SU-DHL-6 (cell line): ENCODE measurements at regions not wholly inside any gene's neighbourhood (a gene's known extent, or its start where the extent isn't known, plus 50 kb on each side); places are given as distances from the start of the nearest gene placed in this dataset.

Experiments used
- EZH2phosphoT487 ChIP-seq: fragments of 200-600 bp; sonication (generic), shearing (Covaris generic); conservative IDR thresholded peaks from 2 replicates; pipeline ENCODE4 v1.6.1; 2018; ENCODE audit warnings: mild to moderate bottlenecking, antibody characterized with exemption, low read length, moderate library complexity, mixed read lengths
- TF ChIP-seq, protein P1 (sequence below): fragments of 200-600 bp; sonication (generic); IDR thresholded peaks from one replicate; pipeline ENCODE4 v1.5.1; 2017; ENCODE audit warnings: antibody characterized with exemption, mild to moderate bottlenecking, low read length, moderate library complexity; ENCODE audit not compliant: insufficient read depth, poor library complexity, severe bottlenecking

DNA sequence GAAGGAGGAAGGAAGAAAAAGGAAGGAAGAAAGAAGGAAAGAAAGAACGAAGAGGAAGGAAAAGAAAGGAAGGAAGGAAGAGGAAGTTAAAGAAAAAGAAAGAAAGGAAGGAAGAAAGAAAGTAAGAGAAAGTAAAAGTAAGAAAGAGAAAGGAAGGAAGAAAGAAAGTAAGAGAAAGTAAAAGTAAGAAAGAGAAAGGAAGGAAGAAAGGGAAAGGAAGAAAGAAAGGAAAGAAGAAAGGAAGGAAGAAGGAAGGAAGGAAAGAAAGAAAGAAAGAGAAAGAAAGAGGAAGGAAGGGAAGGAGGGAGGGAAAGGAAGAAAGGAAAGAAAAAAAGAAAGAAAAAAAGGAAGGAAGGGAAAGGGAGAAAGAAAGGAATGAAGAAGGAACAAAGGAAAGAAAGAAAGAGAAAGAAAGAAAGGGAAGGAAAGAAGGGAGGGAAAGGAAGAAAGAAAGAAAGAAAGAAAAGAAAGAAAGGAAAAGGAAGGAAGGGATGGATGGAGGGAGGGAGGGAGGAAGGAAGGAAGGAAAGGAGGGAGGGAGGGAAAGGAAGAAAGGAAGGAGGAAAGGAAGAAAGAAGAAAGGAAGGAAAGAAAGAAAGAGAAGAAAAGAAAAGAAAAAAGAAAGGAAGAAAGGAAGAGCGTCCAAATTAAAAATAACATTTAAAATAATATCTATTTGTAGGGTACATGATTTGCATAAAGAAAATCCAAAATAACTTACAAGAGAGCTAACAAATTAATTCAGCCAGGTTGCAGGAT, 827.9 kb downstream of the TSN start:
- TF ChIP-seq, protein P1, sequence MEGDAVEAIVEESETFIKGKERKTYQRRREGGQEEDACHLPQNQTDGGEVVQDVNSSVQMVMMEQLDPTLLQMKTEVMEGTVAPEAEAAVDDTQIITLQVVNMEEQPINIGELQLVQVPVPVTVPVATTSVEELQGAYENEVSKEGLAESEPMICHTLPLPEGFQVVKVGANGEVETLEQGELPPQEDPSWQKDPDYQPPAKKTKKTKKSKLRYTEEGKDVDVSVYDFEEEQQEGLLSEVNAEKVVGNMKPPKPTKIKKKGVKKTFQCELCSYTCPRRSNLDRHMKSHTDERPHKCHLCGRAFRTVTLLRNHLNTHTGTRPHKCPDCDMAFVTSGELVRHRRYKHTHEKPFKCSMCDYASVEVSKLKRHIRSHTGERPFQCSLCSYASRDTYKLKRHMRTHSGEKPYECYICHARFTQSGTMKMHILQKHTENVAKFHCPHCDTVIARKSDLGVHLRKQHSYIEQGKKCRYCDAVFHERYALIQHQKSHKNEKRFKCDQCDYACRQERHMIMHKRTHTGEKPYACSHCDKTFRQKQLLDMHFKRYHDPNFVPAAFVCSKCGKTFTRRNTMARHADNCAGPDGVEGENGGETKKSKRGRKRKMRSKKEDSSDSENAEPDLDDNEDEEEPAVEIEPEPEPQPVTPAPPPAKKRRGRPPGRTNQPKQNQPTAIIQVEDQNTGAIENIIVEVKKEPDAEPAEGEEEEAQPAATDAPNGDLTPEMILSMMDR = no peak
- no peak for TF ChIP-seq EZH2phosphoT487
